Colonic mucosa (tissue), 4 donors: ENCODE measurements at regions not wholly inside any gene's neighbourhood (a gene's known extent, or its start where the extent isn't known, plus 50 kb on each side); places are given as distances from the start of the nearest gene placed in this dataset.

ENCODE experiments used
- DNase-seq: peaks from one replicate; pipeline ENCODE4 v3.0.0-alpha.2; 2020
- H3K27ac ChIP-seq: fragments of 200-600 bp; one replicate; pipeline ENCODE4 v1.8.0; 2021
- H3K27me3 ChIP-seq: fragments of 200-600 bp; one replicate; pipeline ENCODE4 v1.8.0; 2021
- H3K36me3 ChIP-seq: fragments of 200-600 bp; one replicate; pipeline ENCODE4 v1.8.0; 2021
- H3K4me1 ChIP-seq: fragments of 200-600 bp; one replicate; pipeline ENCODE4 v1.8.0; 2021; ENCODE audit warnings: mild to moderate bottlenecking
- H3K4me3 ChIP-seq: fragments of 200-600 bp; one replicate; pipeline ENCODE4 v1.8.0; 2021
- H3K9ac ChIP-seq, 2 donors: one replicate each; pipeline ENCODE4 v1.7.0; 2013; ENCODE audit warnings: control low read depth in 2 of 2, low read depth in 2 of 2, low read length in 2 of 2
- H3K9me3 ChIP-seq: fragments of 200-600 bp; one replicate; pipeline ENCODE4 v1.8.0; 2021
- CTCF ChIP-seq: fragments of 200-600 bp; IDR thresholded peaks from one replicate; pipeline ENCODE4 v1.8.0; 2022; ENCODE audit warnings: antibody characterized with exemption, mild to moderate bottlenecking
- intact Hi-C: fragments of 100-400 bp; cut with DNase I; formaldehyde crosslinking; loops from one replicate; pipeline ENCODE4 v1.14.1; 2022
- donor health status: healthy.
- donor health status: DM: no; HTN: no; CAD: no.
- donor health status: DM: no; HTN: no; CAD: no.

GRCh38 chr16:65672960-65673359 lies 551.1 kb upstream of the CDH11 start:
- H3K36me3 ChIP-seq, result no peaks in the 10 kb centered on the region
- H3K4me3 ChIP-seq, result no peak overlapping the region
- TF ChIP-seq CTCF, result no peak
- H3K9ac ChIP-seq, result no peak overlapping the region
- no peak overlapping the region for H3K27ac ChIP-seq
- no peaks in the 10 kb centered on the region for H3K27me3 ChIP-seq
- no peaks in the 10 kb centered on the region for H3K9me3 ChIP-seq
- intact Hi-C loops, result no loop called here
- H3K4me1 ChIP-seq, result no peaks in the 10 kb centered on the region
- no peak for DNase-seq

GRCh38 chr16:65671071-65671470 lies 549.2 kb upstream of the CDH11 start:
- no peaks in the 10 kb centered on the region for H3K9me3 ChIP-seq
- no peak overlapping the region for H3K4me3 ChIP-seq
- DNase-seq, result no peak
- no peaks in the 10 kb centered on the region for H3K36me3 ChIP-seq
- H3K9ac ChIP-seq, result no peak overlapping the region
- H3K27me3 ChIP-seq, result no peaks in the 10 kb centered on the region
- no peak for TF ChIP-seq CTCF
- H3K4me1 ChIP-seq, result no peaks in the 10 kb centered on the region
- intact Hi-C loops, result no loop called here
- H3K27ac ChIP-seq, result no peak overlapping the region

GRCh38 chr16:65668064-65668595 lies 546.3 kb upstream of the CDH11 start:
- no peak overlapping the region for H3K4me3 ChIP-seq
- no peak for DNase-seq
- intact Hi-C loops, result no loop called here
- no peak for TF ChIP-seq CTCF
- no peaks in the 10 kb centered on the region for H3K4me1 ChIP-seq
- H3K36me3 ChIP-seq, result no peaks in the 10 kb centered on the region
- no peaks in the 10 kb centered on the region for H3K27me3 ChIP-seq
- H3K9ac ChIP-seq, result no peak overlapping the region
- H3K9me3 ChIP-seq, result no peaks in the 10 kb centered on the region
- no peak overlapping the region for H3K27ac ChIP-seq

- DNase-seq, result no peak
- no peaks in the 10 kb centered on the region for H3K27me3 ChIP-seq
- no peak overlapping the region for H3K27ac ChIP-seq
- no peak overlapping the region for H3K9ac ChIP-seq
- intact Hi-C loops, result no loop called here
- H3K9me3 ChIP-seq, result no peaks in the 10 kb centered on the region
- H3K4me3 ChIP-seq, result no peak overlapping the region
- no peak for TF ChIP-seq CTCF
- no peaks in the 10 kb centered on the region for H3K4me1 ChIP-seq
- H3K36me3 ChIP-seq, result no peaks in the 10 kb centered on the region
These were observed 545.2 kb upstream of the CDH11 start for GRCh38 chr16:65667011-65667578.

- Histone ChIP-seq H3K27ac (no peak overlapping the region), H3K27me3 (no peaks in the 10 kb centered on the region), H3K9ac (no peak overlapping the region), H3K4me1 (no peaks in the 10 kb centered on the region), H3K36me3 (no peaks in the 10 kb centered on the region), H3K4me3 (no peak overlapping the region), H3K9me3 (no peaks in the 10 kb centered on the region)
- no peak for TF ChIP-seq CTCF
- intact Hi-C loops, result no loop called here
- no peak for DNase-seq
These were observed 544.5 kb upstream of the CDH11 start for GRCh38 chr16:65666132-65666941.
